Ishikawa (cell line): ENCODE measurements at regions not wholly inside any gene's neighbourhood (a gene's known extent, or its start where the extent isn't known, plus 50 kb on each side); places are given as distances from the start of the nearest gene placed in this dataset.

Experiments
- EGR1 ChIP-seq: IDR thresholded peaks from 2 replicates; pipeline ENCODE4 v1.6.1; 2012
- TAF1 ChIP-seq: IDR thresholded peaks from 2 replicates; pipeline ENCODE4 v1.6.1; 2012; ENCODE audit warnings: low read depth, mild to moderate bottlenecking
- YY1 ChIP-seq: IDR thresholded peaks from 2 replicates; pipeline ENCODE4 v1.6.1; 2012; ENCODE audit warnings: low read depth
- TF ChIP-seq, protein P1 (sequence below): IDR thresholded peaks from 2 replicates; pipeline ENCODE4 v1.6.1; 2012; ENCODE audit warnings: low read depth, mild to moderate bottlenecking

DNA sequence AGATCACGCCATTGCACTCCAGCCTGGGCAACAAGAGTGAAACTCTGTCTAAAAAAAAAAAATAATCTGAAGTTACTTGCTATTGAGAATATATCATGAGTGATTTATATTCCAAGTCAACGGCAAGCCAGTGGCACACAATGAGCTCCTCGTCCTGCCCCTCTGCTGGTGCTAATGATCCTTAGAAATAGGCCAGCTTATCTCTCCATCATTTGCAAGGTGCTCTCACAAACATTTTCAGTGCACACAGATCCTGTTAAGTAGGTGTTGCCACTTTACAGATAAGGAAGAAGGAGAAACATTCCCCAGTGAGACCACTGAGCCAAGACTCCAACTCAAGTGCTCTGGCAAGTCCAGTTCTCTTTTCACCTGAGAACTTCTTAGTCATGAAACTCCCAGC, 91.3 kb upstream of the GPR45 start:
- no peak for TF ChIP-seq EGR1
- TF ChIP-seq, protein P1, sequence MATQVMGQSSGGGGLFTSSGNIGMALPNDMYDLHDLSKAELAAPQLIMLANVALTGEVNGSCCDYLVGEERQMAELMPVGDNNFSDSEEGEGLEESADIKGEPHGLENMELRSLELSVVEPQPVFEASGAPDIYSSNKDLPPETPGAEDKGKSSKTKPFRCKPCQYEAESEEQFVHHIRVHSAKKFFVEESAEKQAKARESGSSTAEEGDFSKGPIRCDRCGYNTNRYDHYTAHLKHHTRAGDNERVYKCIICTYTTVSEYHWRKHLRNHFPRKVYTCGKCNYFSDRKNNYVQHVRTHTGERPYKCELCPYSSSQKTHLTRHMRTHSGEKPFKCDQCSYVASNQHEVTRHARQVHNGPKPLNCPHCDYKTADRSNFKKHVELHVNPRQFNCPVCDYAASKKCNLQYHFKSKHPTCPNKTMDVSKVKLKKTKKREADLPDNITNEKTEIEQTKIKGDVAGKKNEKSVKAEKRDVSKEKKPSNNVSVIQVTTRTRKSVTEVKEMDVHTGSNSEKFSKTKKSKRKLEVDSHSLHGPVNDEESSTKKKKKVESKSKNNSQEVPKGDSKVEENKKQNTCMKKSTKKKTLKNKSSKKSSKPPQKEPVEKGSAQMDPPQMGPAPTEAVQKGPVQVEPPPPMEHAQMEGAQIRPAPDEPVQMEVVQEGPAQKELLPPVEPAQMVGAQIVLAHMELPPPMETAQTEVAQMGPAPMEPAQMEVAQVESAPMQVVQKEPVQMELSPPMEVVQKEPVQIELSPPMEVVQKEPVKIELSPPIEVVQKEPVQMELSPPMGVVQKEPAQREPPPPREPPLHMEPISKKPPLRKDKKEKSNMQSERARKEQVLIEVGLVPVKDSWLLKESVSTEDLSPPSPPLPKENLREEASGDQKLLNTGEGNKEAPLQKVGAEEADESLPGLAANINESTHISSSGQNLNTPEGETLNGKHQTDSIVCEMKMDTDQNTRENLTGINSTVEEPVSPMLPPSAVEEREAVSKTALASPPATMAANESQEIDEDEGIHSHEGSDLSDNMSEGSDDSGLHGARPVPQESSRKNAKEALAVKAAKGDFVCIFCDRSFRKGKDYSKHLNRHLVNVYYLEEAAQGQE: no peak
- no peak for TF ChIP-seq TAF1
- no peak for TF ChIP-seq YY1
